ENCODE measurements at regions not wholly inside any gene's neighbourhood (a gene's known extent, or its start where the extent isn't known, plus 50 kb on each side); places are given as distances from the start of the nearest gene placed in this dataset.

DNA sequence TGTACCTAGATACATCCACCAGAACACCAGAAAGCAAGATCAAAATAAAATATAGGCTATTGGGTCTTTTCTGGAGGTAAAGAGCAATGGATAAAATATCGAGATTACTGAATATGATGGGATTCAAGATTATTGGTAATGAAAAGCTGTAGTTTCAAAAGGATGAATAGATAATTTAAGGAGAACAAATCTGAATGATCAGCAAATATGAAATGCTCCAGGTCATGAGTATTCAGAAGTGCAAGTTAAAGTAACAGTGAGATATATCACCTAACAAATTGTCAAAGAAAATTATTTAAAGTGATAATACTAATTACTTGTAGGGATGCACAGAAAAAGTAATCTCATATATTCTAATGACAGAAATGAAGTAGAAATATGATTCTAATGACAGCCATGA is 409.6 kb upstream of the MDFIC2 start:
- DNase-seq (ENCODE audit: low read depth) (no peak), FAIRE-seq (no peak)
- no peaks in the 10 kb centered on the region for H3K27me3 ChIP-seq (ENCODE audit: control insufficient read depth, insufficient read depth, low read length)
- H3K36me3 ChIP-seq (ENCODE audit: control insufficient read depth, insufficient read depth, low read length): no peaks in the 10 kb centered on the region
- no peak overlapping the region for H3K4me3 ChIP-seq (ENCODE audit: low read depth, low read length)
- TF ChIP-seq CTCF (IDR thresholded peaks at IDR 0.05; ENCODE audit: insufficient read depth, low read length, severe bottlenecking): no peak

GRCh38 chr3:70716832-70717231 is 404.4 kb upstream of the MDFIC2 start:
- Histone ChIP-seq H3K27me3 (ENCODE audit: control insufficient read depth, insufficient read depth, low read length) (no peaks in the 10 kb centered on the region), H3K4me3 (ENCODE audit: low read depth, low read length) (no peak overlapping the region), H3K36me3 (ENCODE audit: control insufficient read depth, insufficient read depth, low read length) (no peaks in the 10 kb centered on the region)
- DNase-seq (ENCODE audit: low read depth) (peak; percentile 35), FAIRE-seq (no peak)
- TF ChIP-seq CTCF (IDR thresholded peaks at IDR 0.05; ENCODE audit: insufficient read depth, low read length, severe bottlenecking): no peak

- no peaks in the 10 kb centered on the region for H3K27me3 ChIP-seq (ENCODE audit: control insufficient read depth, insufficient read depth, low read length)
- H3K4me3 ChIP-seq (ENCODE audit: low read depth, low read length): no peak overlapping the region
- FAIRE-seq (no peak), DNase-seq (ENCODE audit: low read depth) (no peak)
- no peak for TF ChIP-seq CTCF (IDR thresholded peaks at IDR 0.05; ENCODE audit: insufficient read depth, low read length, severe bottlenecking)
- no peaks in the 10 kb centered on the region for H3K36me3 ChIP-seq (ENCODE audit: control insufficient read depth, insufficient read depth, low read length)
Observed at GRCh38 chr3:70712449-70713082, 400.1 kb upstream of the MDFIC2 start.

DNA sequence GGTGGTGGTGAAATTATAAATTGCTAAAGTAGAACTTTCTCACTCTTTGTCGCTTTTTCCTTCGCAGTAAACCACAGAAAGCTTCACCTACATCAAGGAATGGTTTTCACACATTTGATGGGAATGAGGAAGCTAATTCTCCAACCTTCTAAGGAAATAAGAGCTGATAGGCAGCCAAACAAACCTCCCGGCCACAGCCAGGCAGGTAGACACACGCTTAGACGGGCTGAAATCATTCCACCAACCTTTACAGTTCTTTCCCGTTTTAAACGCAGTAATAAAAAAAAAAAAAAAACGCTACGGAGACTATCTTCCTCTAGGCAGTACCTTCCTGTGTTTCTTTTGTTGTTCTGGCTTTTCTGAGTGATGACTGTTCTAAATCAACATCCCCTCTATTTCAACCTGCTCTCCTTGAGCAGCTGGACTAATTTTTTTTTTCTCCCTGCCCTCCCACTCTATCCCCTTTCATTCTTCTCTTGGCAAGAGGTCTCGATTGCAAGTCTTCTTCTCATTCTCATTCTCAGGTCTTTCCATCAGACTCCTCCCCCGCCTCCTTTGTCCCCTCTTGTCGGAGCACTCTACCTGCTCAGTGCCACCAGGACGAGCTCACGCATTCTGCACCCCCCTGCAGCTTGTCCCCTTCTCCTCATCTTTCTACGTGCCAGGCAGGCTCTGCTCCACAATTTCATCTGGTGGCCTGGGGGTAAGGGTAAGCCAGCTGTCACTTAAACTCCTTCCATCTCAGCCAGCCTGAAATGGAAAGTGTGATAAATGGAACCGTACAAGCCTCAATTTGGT is 391.1 kb upstream of the MDFIC2 start:
- Histone ChIP-seq H3K36me3 (ENCODE audit: control insufficient read depth, insufficient read depth, low read length) (no peaks in the 10 kb centered on the region), H3K4me3 (ENCODE audit: low read depth, low read length) (no peak overlapping the region), H3K27me3 (ENCODE audit: control insufficient read depth, insufficient read depth, low read length) (no peaks in the 10 kb centered on the region)
- FAIRE-seq (peak; percentile 83), DNase-seq (ENCODE audit: low read depth) (peak; percentile 95)
- no peak for TF ChIP-seq CTCF (IDR thresholded peaks at IDR 0.05; ENCODE audit: insufficient read depth, low read length, severe bottlenecking)

DNA sequence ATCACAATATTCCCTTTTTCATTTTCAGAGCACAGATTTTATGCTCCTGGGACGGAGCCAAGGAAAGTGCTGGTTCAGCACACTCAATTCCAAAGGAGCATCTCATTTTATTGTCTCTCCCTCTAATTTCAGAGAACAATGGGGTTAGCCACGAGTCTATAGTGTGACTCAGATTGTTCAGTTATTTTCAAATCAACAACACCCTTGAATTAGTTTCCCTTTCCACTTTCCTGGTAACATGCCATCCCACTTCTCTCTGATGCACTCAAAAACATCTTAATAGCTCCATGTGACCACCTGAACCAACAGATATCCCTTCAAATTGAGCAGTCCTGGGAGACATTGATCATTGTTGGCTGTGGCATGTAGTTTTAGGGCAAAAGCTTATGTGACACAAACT is 389.7 kb upstream of the MDFIC2 start:
- peak; percentile 29 for DNase-seq (ENCODE audit: low read depth)
- FAIRE-seq: no peak
- H3K27me3 ChIP-seq (ENCODE audit: control insufficient read depth, insufficient read depth, low read length): no peaks in the 10 kb centered on the region
- no peak overlapping the region for H3K4me3 ChIP-seq (ENCODE audit: low read depth, low read length)
- no peak for TF ChIP-seq CTCF (IDR thresholded peaks at IDR 0.05; ENCODE audit: insufficient read depth, low read length, severe bottlenecking)
- no peaks in the 10 kb centered on the region for H3K36me3 ChIP-seq (ENCODE audit: control insufficient read depth, insufficient read depth, low read length)
